ENCODE measurements at regions not wholly inside any gene's neighbourhood (a gene's known extent, or its start where the extent isn't known, plus 50 kb on each side); places are given as distances from the start of the nearest gene placed in this dataset.

DNA sequence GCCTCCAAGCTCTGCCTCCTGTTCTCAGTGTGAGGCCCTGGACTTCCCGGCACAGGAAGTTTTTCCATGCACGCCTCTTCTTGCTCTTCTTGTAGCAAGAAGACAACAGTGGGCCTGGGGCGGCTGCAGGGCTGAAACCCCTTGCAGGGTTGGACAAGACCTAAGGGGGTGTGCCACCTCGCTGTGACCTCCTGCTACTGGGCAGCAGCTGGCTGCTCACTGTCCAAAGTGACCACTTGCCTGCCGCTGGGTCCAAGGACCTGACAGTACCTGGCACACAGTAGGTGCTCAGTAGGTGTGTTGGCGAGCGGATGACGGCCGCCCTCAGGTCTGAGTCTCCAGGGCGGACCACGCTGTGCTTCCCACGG is 331.6 kb downstream of the C16orf95 start:
- Histone ChIP-seq H3K27me3 (ENCODE audit: control insufficient read depth in 3 of 3, insufficient read depth in 3 of 3, low read depth in 1 of 3, low read length in 3 of 3) (no peaks in the 10 kb centered on the region), H2BK12ac (ENCODE audit: low read length) (no peak overlapping the region), H3K27ac (replicated peaks; ENCODE audit: low read length) (no peak overlapping the region), H3K23ac (ENCODE audit: low read depth, low read length, poor library complexity) (no peak overlapping the region), H2AFZ (ENCODE audit: low read length) (no peak overlapping the region), H3K36me3 (replicated peaks in 1 of 2; ENCODE audit: control insufficient read depth in 2 of 2, insufficient read depth in 2 of 2, low read length in 2 of 2) (no peaks in the 10 kb centered on the region), H2AK5ac (ENCODE audit: low read depth, low read length) (peak overlapping the region; percentile 74), H3K79me1 (ENCODE audit: low read depth, low read length) (no peaks in the 10 kb centered on the region), H2BK5ac (ENCODE audit: low read length) (no peak overlapping the region), H3K4me2 (ENCODE audit: insufficient read depth, low read length, poor library complexity, severe bottlenecking) (no peak overlapping the region), H3K4me3 (ENCODE audit: low read length in 2 of 2) (no peak overlapping the region), H3K14ac (ENCODE audit: low read length) (no peak overlapping the region), H2BK120ac (ENCODE audit: low read depth, low read length) (no peak overlapping the region), H4K8ac (ENCODE audit: low read depth, low read length) (no peak overlapping the region), H3K9ac (ENCODE audit: low read depth, low read length, poor library complexity) (peak overlapping the region; percentile 56), H2BK15ac (ENCODE audit: low read length) (no peak overlapping the region), H3K9me3 (replicated peaks in 1 of 2; ENCODE audit: control insufficient read depth in 2 of 2, insufficient read depth in 1 of 2, low read depth in 1 of 2, low read length in 2 of 2) (no peaks in the 10 kb centered on the region), H3K4ac (ENCODE audit: low read length) (peak overlapping the region; percentile 41), H3K18ac (ENCODE audit: low read length) (peak overlapping the region; percentile 66), H3K4me1 (ENCODE audit: control insufficient read depth in 2 of 2, insufficient read depth in 1 of 2, low read depth in 1 of 2, low read length in 2 of 2) (peaks cover 0 to 12% of the 10 kb centered on the region in 2 donors), H4K91ac (ENCODE audit: low read depth, low read length, poor library complexity) (no peak overlapping the region)
- no peak for DNase-seq (ENCODE audit: low spot score)
- no CpG with 5 or more reads among the region's 12 CpGs for WGBS, 2 donors (ENCODE audit: extremely low coverage in 2 of 2, insufficient read length in 2 of 2, insufficient replicate concordance in 1 of 2)

DNA sequence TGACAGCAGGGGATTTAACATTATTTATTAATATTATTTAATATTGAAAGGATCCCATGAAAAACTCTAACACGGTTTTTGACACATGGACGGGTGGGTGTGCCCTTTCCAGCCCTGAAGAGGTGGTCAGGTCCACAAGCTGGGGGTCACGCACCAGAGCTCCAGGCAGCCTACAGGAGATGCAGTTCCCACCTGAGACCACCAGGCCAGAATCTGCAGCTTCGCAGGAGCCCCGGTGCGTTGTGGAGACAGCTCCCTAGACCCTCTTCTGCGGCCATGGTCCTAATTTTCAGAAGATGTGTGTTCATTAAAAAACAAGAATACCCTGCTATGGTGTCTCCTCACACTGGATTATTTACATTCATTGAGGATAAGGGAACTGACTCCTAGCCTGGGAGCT is 331.1 kb downstream of the C16orf95 start:
- no peaks in the 10 kb centered on the region for H3K27me3 ChIP-seq (ENCODE audit: control insufficient read depth in 3 of 3, insufficient read depth in 3 of 3, low read depth in 1 of 3, low read length in 3 of 3)
- no peaks in the 10 kb centered on the region for H3K9me3 ChIP-seq (replicated peaks in 1 of 2; ENCODE audit: control insufficient read depth in 2 of 2, insufficient read depth in 1 of 2, low read depth in 1 of 2, low read length in 2 of 2)
- H2BK120ac ChIP-seq (ENCODE audit: low read depth, low read length): no peak overlapping the region
- no peak overlapping the region for H3K4me2 ChIP-seq (ENCODE audit: insufficient read depth, low read length, poor library complexity, severe bottlenecking)
- no peak overlapping the region for H3K18ac ChIP-seq (ENCODE audit: low read length)
- H4K8ac ChIP-seq (ENCODE audit: low read depth, low read length): no peak overlapping the region
- no peaks in the 10 kb centered on the region for H3K79me1 ChIP-seq (ENCODE audit: low read depth, low read length)
- H2BK5ac ChIP-seq (ENCODE audit: low read length): no peak overlapping the region
- H4K91ac ChIP-seq (ENCODE audit: low read depth, low read length, poor library complexity): no peak overlapping the region
- no peak for DNase-seq (ENCODE audit: low spot score)
- H3K27ac ChIP-seq (replicated peaks; ENCODE audit: low read length): no peak overlapping the region
- no peak overlapping the region for H3K9ac ChIP-seq (ENCODE audit: low read depth, low read length, poor library complexity)
- H3K4me1 ChIP-seq (ENCODE audit: control insufficient read depth in 2 of 2, insufficient read depth in 1 of 2, low read depth in 1 of 2, low read length in 2 of 2): peaks cover 0 to 12% of the 10 kb centered on the region in 2 donors
- H2BK15ac ChIP-seq (ENCODE audit: low read length): no peak overlapping the region
- H3K4me3 ChIP-seq (ENCODE audit: low read length in 2 of 2): no peak overlapping the region
- no peaks in the 10 kb centered on the region for H3K36me3 ChIP-seq (replicated peaks in 1 of 2; ENCODE audit: control insufficient read depth in 2 of 2, insufficient read depth in 2 of 2, low read length in 2 of 2)
- no peak overlapping the region for H2BK12ac ChIP-seq (ENCODE audit: low read length)
- no peak overlapping the region for H3K4ac ChIP-seq (ENCODE audit: low read length)
- no peak overlapping the region for H2AFZ ChIP-seq (ENCODE audit: low read length)
- H3K23ac ChIP-seq (ENCODE audit: low read depth, low read length, poor library complexity): no peak overlapping the region
- H2AK5ac ChIP-seq (ENCODE audit: low read depth, low read length): no peak overlapping the region
- no CpG with 5 or more reads among the region's 7 CpGs for WGBS, 2 donors (ENCODE audit: extremely low coverage in 2 of 2, insufficient read length in 2 of 2, insufficient replicate concordance in 1 of 2)
- no peak overlapping the region for H3K14ac ChIP-seq (ENCODE audit: low read length)

DNA sequence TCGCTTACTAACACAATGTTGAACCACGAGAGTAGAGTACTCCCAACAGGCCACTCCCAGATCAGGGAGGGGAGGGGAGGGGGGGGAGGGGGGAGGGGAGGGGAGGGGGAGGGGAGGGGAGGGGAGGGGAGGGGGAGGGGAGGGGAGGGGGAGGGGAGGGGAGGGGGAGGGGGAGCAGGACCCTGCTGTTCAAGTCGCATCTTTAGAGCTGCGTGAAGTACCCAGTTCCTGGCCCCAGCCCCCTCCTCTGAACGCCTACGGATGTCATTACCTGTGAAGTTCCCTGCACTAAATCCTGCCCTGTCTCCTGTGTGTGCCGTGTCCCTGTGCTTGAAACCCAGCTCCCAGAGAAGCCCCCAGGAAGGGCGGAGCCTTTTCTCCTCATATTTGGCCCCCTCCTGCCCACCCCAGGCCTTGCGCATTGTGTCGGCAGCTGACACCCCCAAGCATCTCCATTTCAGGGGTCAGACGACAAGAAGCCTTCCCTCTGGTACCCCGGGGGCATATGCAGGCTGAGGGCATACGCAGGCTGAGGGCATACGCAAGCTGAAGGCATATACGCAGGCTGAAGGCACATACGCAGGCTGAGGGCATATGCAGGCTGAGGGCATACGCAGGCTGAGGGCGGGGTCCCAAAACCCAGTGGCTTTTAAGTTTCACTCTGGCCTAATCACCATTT is 330.2 kb downstream of the C16orf95 start:
- Histone ChIP-seq H3K14ac (ENCODE audit: low read length) (no peak overlapping the region), H2AK5ac (ENCODE audit: low read depth, low read length) (peak overlapping the region; percentile 20), H4K91ac (ENCODE audit: low read depth, low read length, poor library complexity) (no peak overlapping the region), H3K79me1 (ENCODE audit: low read depth, low read length) (no peaks in the 10 kb centered on the region), H3K27ac (replicated peaks; ENCODE audit: low read length) (no peak overlapping the region), H3K9me3 (replicated peaks in 1 of 2; ENCODE audit: control insufficient read depth in 2 of 2, insufficient read depth in 1 of 2, low read depth in 1 of 2, low read length in 2 of 2) (no peaks in the 10 kb centered on the region), H2BK12ac (ENCODE audit: low read length) (peak overlapping the region; percentile 60), H4K8ac (ENCODE audit: low read depth, low read length) (no peak overlapping the region), H3K23ac (ENCODE audit: low read depth, low read length, poor library complexity) (no peak overlapping the region), H2BK15ac (ENCODE audit: low read length) (peak overlapping the region; percentile 34), H2BK120ac (ENCODE audit: low read depth, low read length) (no peak overlapping the region), H3K4me3 (ENCODE audit: low read length in 2 of 2) (no peak overlapping the region), H3K4me2 (ENCODE audit: insufficient read depth, low read length, poor library complexity, severe bottlenecking) (no peak overlapping the region), H2AFZ (ENCODE audit: low read length) (no peak overlapping the region), H3K9ac (ENCODE audit: low read depth, low read length, poor library complexity) (peak overlapping the region; percentile 10), H3K27me3 (ENCODE audit: control insufficient read depth in 3 of 3, insufficient read depth in 3 of 3, low read depth in 1 of 3, low read length in 3 of 3) (no peaks in the 10 kb centered on the region), H3K4me1 (ENCODE audit: control insufficient read depth in 2 of 2, insufficient read depth in 1 of 2, low read depth in 1 of 2, low read length in 2 of 2) (peaks cover 0 to 12% of the 10 kb centered on the region in 2 donors), H3K4ac (ENCODE audit: low read length) (no peak overlapping the region), H2BK5ac (ENCODE audit: low read length) (no peak overlapping the region), H3K18ac (ENCODE audit: low read length) (no peak overlapping the region), H3K36me3 (replicated peaks in 1 of 2; ENCODE audit: control insufficient read depth in 2 of 2, insufficient read depth in 2 of 2, low read length in 2 of 2) (no peaks in the 10 kb centered on the region)
- WGBS, 2 donors (ENCODE audit: extremely low coverage in 2 of 2, insufficient read length in 2 of 2, insufficient replicate concordance in 1 of 2): no CpG with 5 or more reads among the region's 18 CpGs
- DNase-seq (ENCODE audit: low spot score): no peak

DNA sequence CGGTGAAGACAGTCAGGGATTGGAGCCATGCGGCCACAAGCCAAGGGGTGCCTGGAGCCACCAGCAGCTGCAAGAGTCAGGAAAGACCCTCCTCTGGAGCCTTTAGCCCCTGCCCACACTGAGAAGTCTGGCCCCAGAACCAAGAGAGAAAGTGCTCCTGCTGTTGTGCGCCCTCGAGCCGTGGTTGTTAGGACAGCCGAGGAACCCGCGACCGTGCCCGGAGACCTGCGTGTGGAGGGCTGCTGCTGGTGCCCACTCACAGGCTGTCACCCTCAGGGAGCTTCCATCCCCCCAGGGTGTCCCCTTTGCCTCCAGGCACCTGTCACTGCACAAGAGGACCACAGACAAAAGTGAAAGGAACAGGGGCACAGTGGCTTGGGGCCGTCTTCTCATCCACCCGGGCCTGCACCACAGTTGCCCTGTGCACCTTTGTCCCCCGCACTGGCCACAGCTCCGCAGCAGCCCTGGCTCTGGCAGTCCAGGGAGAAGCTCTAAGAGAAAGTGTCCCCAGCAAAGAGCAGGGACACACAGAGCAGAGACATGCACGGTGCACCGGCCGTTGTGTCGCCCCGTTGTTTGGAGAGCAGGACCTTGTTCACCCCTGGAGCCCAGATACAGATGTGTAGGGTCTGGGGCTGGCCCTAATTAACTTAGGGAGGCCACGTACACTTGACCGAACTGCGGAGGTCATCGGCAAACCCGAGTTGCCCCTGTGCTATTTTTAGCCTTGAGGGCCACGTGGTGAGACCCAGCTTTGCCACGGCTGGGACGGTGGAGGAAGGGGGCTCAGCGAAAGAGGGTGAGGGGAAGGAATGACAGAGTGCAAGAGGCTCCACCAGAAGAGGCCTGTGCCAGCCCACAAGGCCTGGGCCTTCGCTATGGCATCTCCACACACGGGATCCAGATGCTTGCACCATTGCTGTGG is 329.2 kb downstream of the C16orf95 start:
- Histone ChIP-seq H2AFZ (ENCODE audit: low read length) (no peak overlapping the region), H2BK5ac (ENCODE audit: low read length) (no peak overlapping the region)

More for the DNA sequence above, 329.2 kb downstream of the C16orf95 start:
- H2AK5ac ChIP-seq (ENCODE audit: low read depth, low read length): peak overlapping the region; percentile 69
- no peak overlapping the region for H3K4me2 ChIP-seq (ENCODE audit: insufficient read depth, low read length, poor library complexity, severe bottlenecking)
- no peak overlapping the region for H3K14ac ChIP-seq (ENCODE audit: low read length)
- no peak overlapping the region for H3K27ac ChIP-seq (replicated peaks; ENCODE audit: low read length)
- no peak for DNase-seq (ENCODE audit: low spot score)
- H3K4me1 ChIP-seq (ENCODE audit: control insufficient read depth in 2 of 2, insufficient read depth in 1 of 2, low read depth in 1 of 2, low read length in 2 of 2): peaks cover 0 to 12% of the 10 kb centered on the region in 2 donors
- no peak overlapping the region for H2BK120ac ChIP-seq (ENCODE audit: low read depth, low read length)
- H3K9ac ChIP-seq (ENCODE audit: low read depth, low read length, poor library complexity): no peak overlapping the region
- no peak overlapping the region for H3K23ac ChIP-seq (ENCODE audit: low read depth, low read length, poor library complexity)
- no peaks in the 10 kb centered on the region for H3K9me3 ChIP-seq (replicated peaks in 1 of 2; ENCODE audit: control insufficient read depth in 2 of 2, insufficient read depth in 1 of 2, low read depth in 1 of 2, low read length in 2 of 2)
- peak overlapping the region; percentile 62 for H3K18ac ChIP-seq (ENCODE audit: low read length)
- H3K4ac ChIP-seq (ENCODE audit: low read length): no peak overlapping the region
- H2BK15ac ChIP-seq (ENCODE audit: low read length): peak overlapping the region; percentile 40
- H3K27me3 ChIP-seq (ENCODE audit: control insufficient read depth in 3 of 3, insufficient read depth in 3 of 3, low read depth in 1 of 3, low read length in 3 of 3): no peaks in the 10 kb centered on the region
- H3K79me1 ChIP-seq (ENCODE audit: low read depth, low read length): no peaks in the 10 kb centered on the region
- H2BK12ac ChIP-seq (ENCODE audit: low read length): peak overlapping the region; percentile 5
- no peak overlapping the region for H4K91ac ChIP-seq (ENCODE audit: low read depth, low read length, poor library complexity)
- H3K4me3 ChIP-seq (ENCODE audit: low read length in 2 of 2): no peak overlapping the region
- no peak overlapping the region for H4K8ac ChIP-seq (ENCODE audit: low read depth, low read length)
- H3K36me3 ChIP-seq (replicated peaks in 1 of 2; ENCODE audit: control insufficient read depth in 2 of 2, insufficient read depth in 2 of 2, low read length in 2 of 2): no peaks in the 10 kb centered on the region
- WGBS, 2 donors (ENCODE audit: extremely low coverage in 2 of 2, insufficient read length in 2 of 2, insufficient replicate concordance in 1 of 2): no CpG with 5 or more reads among the region's 31 CpGs
